ENCODE measurements at regions not wholly inside any gene's neighbourhood (a gene's known extent, or its start where the extent isn't known, plus 50 kb on each side); places are given as distances from the start of the nearest gene placed in this dataset.

- no peaks in the 10 kb centered on the region for H3K36me3 ChIP-seq (ENCODE audit: control insufficient read depth in 4 of 4, insufficient read depth in 3 of 4, low read depth in 1 of 4, low read length in 3 of 4)
- no peaks in the 10 kb centered on the region for H3K4me1 ChIP-seq (ENCODE audit: control insufficient read depth in 4 of 4, insufficient read depth in 4 of 4, low read length in 3 of 4)
- no peaks in the 10 kb centered on the region for H3K9me3 ChIP-seq (ENCODE audit: control insufficient read depth in 4 of 4, low read length in 3 of 4)
- no peak overlapping the region for H3K9ac ChIP-seq (ENCODE audit: low read depth in 1 of 2, low read length in 2 of 2)
- no peak for DNase-seq (ENCODE audit: low spot score)
- no peak overlapping the region for H3K27ac ChIP-seq (ENCODE audit: low read depth in 1 of 2, low read length in 2 of 2)
- WGBS = 33% methylated on average over 2 of the region's 2 CpGs
- peaks cover 0 to 4% (median 0%) of the 10 kb centered on the region in 4 donors for H3K27me3 ChIP-seq (ENCODE audit: control insufficient read depth in 4 of 4, insufficient read depth in 4 of 4, low read length in 3 of 4)
- no peak for TF ChIP-seq ZBTB33 (IDR thresholded peaks at IDR 0.05)
- no peak for TF ChIP-seq RXRA (IDR thresholded peaks at IDR 0.05)
- no peak overlapping the region for H3K4me3 ChIP-seq (ENCODE audit: low read depth in 1 of 3, low read length in 3 of 3)
These were observed 118.1 kb upstream of the LSAMP start for GRCh38 chr3:116563351-116563750.

- DNase-seq (ENCODE audit: low spot score) = no peak
- no peaks in the 10 kb centered on the region for H3K9me3 ChIP-seq (ENCODE audit: control insufficient read depth in 4 of 4, low read length in 3 of 4)
- no peaks in the 10 kb centered on the region for H3K36me3 ChIP-seq (ENCODE audit: control insufficient read depth in 4 of 4, insufficient read depth in 3 of 4, low read depth in 1 of 4, low read length in 3 of 4)
- no peak for TF ChIP-seq HNF4G (IDR thresholded peaks at IDR 0.05)
- no peak for TF ChIP-seq FOXA1 (IDR thresholded peaks at IDR 0.05)
- TF ChIP-seq GABPA (IDR thresholded peaks at IDR 0.05 in 1 of 2, conservative IDR thresholded peaks at IDR 0.05 in 1 of 2) = no peak
- TF ChIP-seq SP1 (IDR thresholded peaks at IDR 0.05) = no peak
- no peak for TF ChIP-seq REST (IDR thresholded peaks at IDR 0.05)
- TF ChIP-seq RXRA (IDR thresholded peaks at IDR 0.05) = no peak
- no peak for TF ChIP-seq EGR1 (IDR thresholded peaks at IDR 0.05; ENCODE audit: low read depth in 2 of 2)
- TF ChIP-seq NR2F2 (IDR thresholded peaks at IDR 0.05) = no peak
- TF ChIP-seq RAD21 (IDR thresholded peaks at IDR 0.05) = no peak
- no peak for TF ChIP-seq MAX (IDR thresholded peaks at IDR 0.05)
- TF ChIP-seq JUND (IDR thresholded peaks at IDR 0.05) = no peak
- no peak for TF ChIP-seq ATF3 (IDR thresholded peaks at IDR 0.05)
- TF ChIP-seq FOXA2 (IDR thresholded peaks at IDR 0.05) = no peak
- no peak for TF ChIP-seq YY1 (IDR thresholded peaks at IDR 0.05)
- no peak for TF ChIP-seq HNF4A (conservative IDR thresholded peaks at IDR 0.05)
- no peaks in the 10 kb centered on the region for H3K27me3 ChIP-seq (ENCODE audit: control insufficient read depth in 4 of 4, insufficient read depth in 4 of 4, low read length in 3 of 4)
- no peak overlapping the region for H3K9ac ChIP-seq (ENCODE audit: low read depth in 1 of 2, low read length in 2 of 2)
- no peaks in the 10 kb centered on the region for H3K4me1 ChIP-seq (ENCODE audit: control insufficient read depth in 4 of 4, insufficient read depth in 4 of 4, low read length in 3 of 4)
- no peak overlapping the region for H3K27ac ChIP-seq (ENCODE audit: low read depth in 1 of 2, low read length in 2 of 2)
- H3K4me3 ChIP-seq (ENCODE audit: low read depth in 1 of 3, low read length in 3 of 3) = no peak overlapping the region
These were observed 121.2 kb upstream of the LSAMP start for GRCh38 chr3:116566478-116566960.

All from liver (tissue), 7 donors.